AG04450 (cell line): ENCODE measurements at regions not wholly inside any gene's neighbourhood (a gene's known extent, or its start where the extent isn't known, plus 50 kb on each side); places are given as distances from the start of the nearest gene placed in this dataset.
"Not testable (repeated sequence)": the region's sequence is repeated elsewhere in the genome, so short reads cannot be mapped to it uniquely, and the experiment has no call there.

Experiments
- CTCF ChIA-PET: fragments of 300-600, 350-600 bp; formaldehyde crosslinking; extraction: SDS; loops from one replicate; lab custom pipeline; 2022; ENCODE audit warnings: antibody characterized with exemption, inconsistent platforms; lab: Charles Lee
- POLR2A ChIA-PET: fragments of 350-600 bp; formaldehyde crosslinking; extraction: SDS; loops from one replicate; lab custom pipeline; 2021; ENCODE audit warnings: antibody characterized with exemption, inconsistent platforms; lab: Yijun Ruan, JAX
- DNase-seq: peaks from one replicate; pipeline ENCODE4 v3.0.0-alpha.2; 2011; ENCODE audit warnings: low read depth, low spot score
- H3K27ac ChIP-seq: one replicate; pipeline ENCODE4 v1.5.1; 2012; ENCODE audit warnings: low read depth, low read length, control low read depth
- H3K27me3 ChIP-seq: one replicate; pipeline ENCODE4 v1.6.0; 2012; ENCODE audit warnings: low read length; ENCODE audit not compliant: control insufficient read depth, insufficient read depth
- H3K4me3 ChIP-seq: 2 replicates; pipeline ENCODE4 v1.5.1; 2011; ENCODE audit warnings: mild to moderate bottlenecking, low read depth, low read length, control low read depth
- H3K9me3 ChIP-seq: 2 replicates; pipeline ENCODE4 v1.5.1; 2012; ENCODE audit warnings: low read length; ENCODE audit not compliant: control insufficient read depth, insufficient read depth
- TF ChIP-seq, protein P1 (sequence below): IDR thresholded peaks from 2 replicates; pipeline ENCODE4 v1.5.1; 2011; ENCODE audit warnings: low read depth, low read length, control low read depth, inconsistent platforms

DNA sequence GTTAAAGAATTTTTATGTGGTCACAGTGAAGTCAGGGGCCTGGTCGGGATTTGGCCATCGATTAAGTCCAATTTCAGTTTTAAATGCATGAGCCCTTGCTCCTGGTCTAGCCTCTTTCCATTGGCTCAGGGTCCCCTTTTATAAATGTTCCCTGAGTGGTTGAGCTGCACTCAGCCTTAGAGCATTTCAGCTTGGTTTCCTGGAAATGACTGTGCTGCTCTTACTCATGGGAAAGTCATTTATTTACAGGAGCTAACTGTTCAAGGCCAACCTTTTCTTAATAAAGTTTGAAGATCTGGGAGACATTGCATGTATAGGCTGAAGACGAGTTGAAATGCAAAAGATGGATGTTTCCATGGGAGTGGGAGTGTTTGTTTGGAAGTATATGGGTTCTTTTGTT is 98.8 kb upstream of the CLNK start:
- H3K27ac ChIP-seq: peak overlapping the region; percentile 63
- POLR2A ChIA-PET: interaction anchor here (0.6 to 0.8 kb wide), 2 partner anchors 94 to 202 kb away, joined by 3 read pairs; no protein-coding TSS in a partner anchor
- DNase-seq: peak; percentile 59
- H3K27me3 ChIP-seq: no peaks in the 10 kb centered on the region
- no peak overlapping the region for H3K4me3 ChIP-seq
- H3K9me3 ChIP-seq: no peaks in the 10 kb centered on the region
- TF ChIP-seq, protein P1, sequence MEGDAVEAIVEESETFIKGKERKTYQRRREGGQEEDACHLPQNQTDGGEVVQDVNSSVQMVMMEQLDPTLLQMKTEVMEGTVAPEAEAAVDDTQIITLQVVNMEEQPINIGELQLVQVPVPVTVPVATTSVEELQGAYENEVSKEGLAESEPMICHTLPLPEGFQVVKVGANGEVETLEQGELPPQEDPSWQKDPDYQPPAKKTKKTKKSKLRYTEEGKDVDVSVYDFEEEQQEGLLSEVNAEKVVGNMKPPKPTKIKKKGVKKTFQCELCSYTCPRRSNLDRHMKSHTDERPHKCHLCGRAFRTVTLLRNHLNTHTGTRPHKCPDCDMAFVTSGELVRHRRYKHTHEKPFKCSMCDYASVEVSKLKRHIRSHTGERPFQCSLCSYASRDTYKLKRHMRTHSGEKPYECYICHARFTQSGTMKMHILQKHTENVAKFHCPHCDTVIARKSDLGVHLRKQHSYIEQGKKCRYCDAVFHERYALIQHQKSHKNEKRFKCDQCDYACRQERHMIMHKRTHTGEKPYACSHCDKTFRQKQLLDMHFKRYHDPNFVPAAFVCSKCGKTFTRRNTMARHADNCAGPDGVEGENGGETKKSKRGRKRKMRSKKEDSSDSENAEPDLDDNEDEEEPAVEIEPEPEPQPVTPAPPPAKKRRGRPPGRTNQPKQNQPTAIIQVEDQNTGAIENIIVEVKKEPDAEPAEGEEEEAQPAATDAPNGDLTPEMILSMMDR: no peak
- CTCF ChIA-PET: no interaction called here

DNA sequence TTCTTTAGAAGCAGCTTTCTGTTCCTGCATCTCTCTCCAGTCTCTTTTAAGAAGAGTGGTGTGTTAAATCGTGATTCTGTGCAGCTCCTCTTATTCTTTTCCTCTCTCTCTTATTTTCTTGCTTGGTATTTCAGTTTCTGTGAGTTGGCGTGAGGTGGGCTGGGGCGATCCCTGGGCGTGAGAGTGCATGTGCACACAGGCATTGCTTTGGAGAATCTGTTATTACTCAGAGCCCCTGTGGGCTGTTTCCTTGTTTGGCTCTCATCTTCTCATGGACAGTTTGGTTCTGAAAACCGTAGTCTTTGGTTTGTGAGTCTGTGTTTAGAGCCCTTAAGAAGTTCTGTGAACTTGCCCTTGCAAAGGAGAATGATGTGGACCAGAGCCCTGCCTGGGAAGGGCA is 97.2 kb upstream of the CLNK start:
- H3K27me3 ChIP-seq: no peaks in the 10 kb centered on the region
- ChIA-PET POLR2A (no interaction called here), CTCF (no interaction called here)
- no peak for DNase-seq
- H3K9me3 ChIP-seq: no peaks in the 10 kb centered on the region
- no peak overlapping the region for H3K4me3 ChIP-seq
- TF ChIP-seq, protein P1: no peak
- no peak overlapping the region for H3K27ac ChIP-seq

DNA sequence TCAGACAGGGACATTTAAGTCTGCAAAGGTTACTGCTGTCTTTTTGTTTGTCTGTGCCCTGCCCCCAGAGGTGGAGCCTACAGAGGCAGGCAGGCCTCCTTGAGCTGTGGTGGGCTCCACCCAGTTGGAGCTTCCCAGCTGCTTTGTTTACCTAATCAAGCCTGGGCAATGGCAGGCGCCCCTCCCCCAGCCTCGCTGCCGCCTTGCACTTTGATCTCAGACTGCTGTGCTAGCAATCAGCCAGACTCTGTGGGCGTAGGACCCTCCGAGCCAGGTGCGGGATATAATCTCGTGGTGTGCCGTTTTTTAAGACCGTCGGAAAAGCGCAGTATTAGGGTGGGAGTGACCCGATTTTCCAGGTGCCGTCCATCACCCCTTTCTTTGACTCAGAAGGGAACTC is 96.2 kb upstream of the CLNK start:
- H3K27ac ChIP-seq, H3K4me3 ChIP-seq, H3K27me3 ChIP-seq, DNase-seq, H3K9me3 ChIP-seq, CTCF ChIA-PET, POLR2A ChIA-PET: not testable (repeated sequence)

DNA sequence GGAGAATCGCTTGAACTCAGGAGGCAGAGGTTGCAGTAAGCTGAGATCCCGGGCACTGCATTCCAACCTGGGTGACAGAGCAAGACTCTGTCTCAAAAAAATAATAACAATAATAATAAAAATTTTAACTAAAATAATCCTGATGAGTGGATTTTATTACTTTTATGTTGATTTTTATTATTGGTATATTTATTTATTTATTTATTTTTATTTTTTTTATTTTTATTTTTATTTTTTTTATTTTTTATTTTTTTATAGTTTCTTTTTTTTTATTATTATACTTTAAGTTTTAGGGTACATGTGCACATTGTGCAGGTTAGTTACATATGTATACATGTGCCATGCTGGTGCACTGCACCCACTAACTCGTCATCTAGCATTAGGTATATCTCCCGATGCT is 90.6 kb upstream of the CLNK start:
- H3K9me3 ChIP-seq, H3K27ac ChIP-seq, DNase-seq, CTCF ChIA-PET, H3K27me3 ChIP-seq, POLR2A ChIA-PET, H3K4me3 ChIP-seq: not testable (repeated sequence)

DNA sequence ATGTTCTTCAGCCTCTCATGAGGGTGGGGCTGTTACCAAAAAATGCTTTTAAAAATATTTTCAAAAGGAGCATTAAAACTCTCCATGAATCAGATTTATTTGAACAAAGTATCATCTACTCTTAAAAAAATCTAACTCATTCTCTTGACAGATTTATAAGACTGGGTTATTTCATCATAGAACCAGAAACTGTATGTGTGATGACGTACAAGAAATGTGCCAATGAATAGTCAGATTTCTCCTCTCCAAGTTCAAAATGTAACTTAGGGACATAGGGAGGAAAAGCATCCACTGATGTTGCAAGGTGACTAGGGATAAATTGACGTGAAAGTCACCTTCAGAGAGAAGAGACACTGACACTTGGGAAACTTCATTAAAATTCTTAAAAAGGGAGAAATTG is 89.1 kb upstream of the CLNK start:
- no peaks in the 10 kb centered on the region for H3K27me3 ChIP-seq
- H3K27ac ChIP-seq: no peak overlapping the region
- no peak overlapping the region for H3K4me3 ChIP-seq
- ChIA-PET POLR2A (no interaction called here), CTCF (no interaction called here)
- no peaks in the 10 kb centered on the region for H3K9me3 ChIP-seq
- no peak for DNase-seq
- TF ChIP-seq, protein P1: no peak

DNA sequence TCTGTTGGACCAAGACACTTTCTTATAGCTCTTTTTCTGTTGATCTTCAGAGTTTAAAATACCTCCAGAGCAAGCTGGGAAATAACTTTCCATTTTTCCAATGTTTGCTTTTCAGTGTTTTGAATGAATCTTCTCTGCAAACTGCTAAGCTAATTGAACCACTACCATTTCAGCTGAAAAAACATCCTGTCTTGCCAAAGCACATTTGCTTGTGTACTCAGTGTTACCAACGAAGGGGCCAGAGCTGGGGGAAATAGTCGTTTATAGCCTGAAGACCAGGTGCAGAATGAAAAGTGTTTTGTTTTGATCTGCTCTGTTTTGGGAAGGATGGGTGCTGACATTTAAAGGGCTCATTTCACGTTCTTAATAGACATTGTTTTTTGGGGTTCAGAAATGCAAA is 88.4 kb upstream of the CLNK start:
- no peaks in the 10 kb centered on the region for H3K9me3 ChIP-seq
- ChIA-PET CTCF (no interaction called here), POLR2A (no interaction called here)
- TF ChIP-seq, protein P1: no peak
- no peaks in the 10 kb centered on the region for H3K27me3 ChIP-seq
- no peak overlapping the region for H3K27ac ChIP-seq
- DNase-seq: no peak
- H3K4me3 ChIP-seq: no peak overlapping the region
